B cell (primary cell): ENCODE measurements at regions not wholly inside any gene's neighbourhood (a gene's known extent, or its start where the extent isn't known, plus 50 kb on each side); places are given as distances from the start of the nearest gene placed in this dataset.

Experiments
- EZH2 ChIP-seq: IDR thresholded peaks from 2 replicates; pipeline ENCODE4 v1.6.1; 2012; ENCODE audit warnings: borderline replicate concordance, low read depth, mild to moderate bottlenecking, moderate library complexity, low read length; ENCODE audit not compliant: insufficient read depth, poor library complexity, severe bottlenecking
- TF ChIP-seq, protein P1 (sequence below): fragments of 200-600 bp; IDR thresholded peaks from one replicate; pipeline ENCODE4 v1.8.0; 2022; ENCODE audit warnings: antibody characterized with exemption, mild to moderate bottlenecking

DNA sequence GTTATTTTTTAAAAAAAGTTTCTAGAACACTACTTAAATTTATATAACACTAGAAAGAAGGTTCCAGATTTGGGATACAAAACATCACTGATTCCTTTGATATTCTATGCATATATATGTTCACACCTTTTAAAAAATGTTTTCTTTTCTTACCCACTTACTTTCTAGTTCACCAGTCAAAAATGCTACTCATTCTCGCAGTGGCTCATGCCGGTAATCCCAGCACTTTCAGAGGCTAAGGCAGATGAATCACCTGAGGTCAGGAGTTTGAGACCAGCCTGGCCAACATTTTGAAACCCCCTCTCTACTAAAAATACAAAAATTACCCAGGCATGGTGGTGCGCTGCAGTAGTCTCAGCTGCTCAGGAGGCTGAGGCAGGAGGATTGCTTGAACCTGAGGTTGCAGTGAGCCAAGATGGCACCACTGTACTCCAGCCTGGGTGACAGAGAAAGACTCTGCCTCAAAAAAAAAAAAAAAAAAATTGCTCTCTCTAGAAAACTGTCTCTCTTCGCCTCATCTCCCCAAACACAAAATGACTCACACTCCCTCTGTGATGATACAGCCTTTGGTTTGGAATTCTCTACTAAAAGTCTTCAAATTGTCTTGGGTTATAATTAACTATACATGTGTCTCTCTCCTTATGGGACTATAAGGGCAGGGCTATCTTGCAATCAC lies 52.6 kb upstream of the TGFBR2 start:
- TF ChIP-seq, protein P1, sequence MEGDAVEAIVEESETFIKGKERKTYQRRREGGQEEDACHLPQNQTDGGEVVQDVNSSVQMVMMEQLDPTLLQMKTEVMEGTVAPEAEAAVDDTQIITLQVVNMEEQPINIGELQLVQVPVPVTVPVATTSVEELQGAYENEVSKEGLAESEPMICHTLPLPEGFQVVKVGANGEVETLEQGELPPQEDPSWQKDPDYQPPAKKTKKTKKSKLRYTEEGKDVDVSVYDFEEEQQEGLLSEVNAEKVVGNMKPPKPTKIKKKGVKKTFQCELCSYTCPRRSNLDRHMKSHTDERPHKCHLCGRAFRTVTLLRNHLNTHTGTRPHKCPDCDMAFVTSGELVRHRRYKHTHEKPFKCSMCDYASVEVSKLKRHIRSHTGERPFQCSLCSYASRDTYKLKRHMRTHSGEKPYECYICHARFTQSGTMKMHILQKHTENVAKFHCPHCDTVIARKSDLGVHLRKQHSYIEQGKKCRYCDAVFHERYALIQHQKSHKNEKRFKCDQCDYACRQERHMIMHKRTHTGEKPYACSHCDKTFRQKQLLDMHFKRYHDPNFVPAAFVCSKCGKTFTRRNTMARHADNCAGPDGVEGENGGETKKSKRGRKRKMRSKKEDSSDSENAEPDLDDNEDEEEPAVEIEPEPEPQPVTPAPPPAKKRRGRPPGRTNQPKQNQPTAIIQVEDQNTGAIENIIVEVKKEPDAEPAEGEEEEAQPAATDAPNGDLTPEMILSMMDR: no peak
- TF ChIP-seq EZH2: no peak
